ENCODE measurements at regions not wholly inside any gene's neighbourhood (a gene's known extent, or its start where the extent isn't known, plus 50 kb on each side); places are given as distances from the start of the nearest gene placed in this dataset.
"Not testable (repeated sequence)": the region's sequence is repeated elsewhere in the genome, so short reads cannot be mapped to it uniquely, and the experiment has no call there.

GRCh38 chr21:35504277-35504676 is 455.2 kb upstream of the RUNX1 start:
- DNase-seq (ENCODE audit: low read depth): no peak

- DNase-seq (ENCODE audit: low read depth): no peak
Measured at GRCh38 chr21:35503671-35504070, 454.6 kb upstream of the RUNX1 start.

GRCh38 chr21:35502821-35503220 is 453.7 kb upstream of the RUNX1 start:
- DNase-seq (ENCODE audit: low read depth): no peak

- not testable (repeated sequence) for DNase-seq (ENCODE audit: low read depth)
Measured at GRCh38 chr21:35497522-35497921, 448.4 kb upstream of the RUNX1 start.

- DNase-seq (ENCODE audit: low read depth): no peak
Measured at GRCh38 chr21:35491920-35492678, 443.0 kb upstream of the RUNX1 start.

GRCh38 chr21:35491114-35491513 is 442.0 kb upstream of the RUNX1 start:
- no peak for DNase-seq (ENCODE audit: low read depth)

GRCh38 chr21:35489389-35489980 is 440.4 kb upstream of the RUNX1 start:
- DNase-seq (ENCODE audit: low read depth): no peak

GRCh38 chr21:35488946-35489345 is 439.8 kb upstream of the RUNX1 start:
- peak; percentile 36 for DNase-seq (ENCODE audit: low read depth)

GRCh38 chr21:35485364-35485763 is 436.3 kb upstream of the RUNX1 start:
- DNase-seq (ENCODE audit: low read depth): no peak

- DNase-seq (ENCODE audit: low read depth): no peak
Measured at GRCh38 chr21:35484851-35485250, 435.7 kb upstream of the RUNX1 start.

- no peak for DNase-seq (ENCODE audit: low read depth)
Measured at GRCh38 chr21:35484032-35484431, 434.9 kb upstream of the RUNX1 start.

GRCh38 chr21:35482933-35483662 is 434.0 kb upstream of the RUNX1 start:
- no peak for DNase-seq (ENCODE audit: low read depth)

- no peak for DNase-seq (ENCODE audit: low read depth)
Measured at GRCh38 chr21:35482096-35482495, 433.0 kb upstream of the RUNX1 start.

- DNase-seq (ENCODE audit: low read depth): no peak
Measured at GRCh38 chr21:35481005-35481404, 431.9 kb upstream of the RUNX1 start.

- no peak for DNase-seq (ENCODE audit: low read depth)
Measured at GRCh38 chr21:35479529-35479928, 430.4 kb upstream of the RUNX1 start.

GRCh38 chr21:35479065-35479448 is 430.0 kb upstream of the RUNX1 start:
- no peak for DNase-seq (ENCODE audit: low read depth)

GRCh38 chr21:35478161-35479064 is 429.3 kb upstream of the RUNX1 start:
- DNase-seq (ENCODE audit: low read depth): peak; percentile 82

GRCh38 chr21:35477622-35478021 is 428.5 kb upstream of the RUNX1 start:
- DNase-seq (ENCODE audit: low read depth): no peak

- peak; percentile 85 for DNase-seq (ENCODE audit: low read depth)
Measured at GRCh38 chr21:35476621-35477395, 427.7 kb upstream of the RUNX1 start.

- DNase-seq (ENCODE audit: low read depth): peak; percentile 29
Measured at GRCh38 chr21:35475762-35476161, 426.7 kb upstream of the RUNX1 start.

GRCh38 chr21:35475009-35475408 is 425.9 kb upstream of the RUNX1 start:
- no peak for DNase-seq (ENCODE audit: low read depth)

All from M059J (cell line).